ENCODE measurements at regions not wholly inside any gene's neighbourhood (a gene's known extent, or its start where the extent isn't known, plus 50 kb on each side); places are given as distances from the start of the nearest gene placed in this dataset.

DNA sequence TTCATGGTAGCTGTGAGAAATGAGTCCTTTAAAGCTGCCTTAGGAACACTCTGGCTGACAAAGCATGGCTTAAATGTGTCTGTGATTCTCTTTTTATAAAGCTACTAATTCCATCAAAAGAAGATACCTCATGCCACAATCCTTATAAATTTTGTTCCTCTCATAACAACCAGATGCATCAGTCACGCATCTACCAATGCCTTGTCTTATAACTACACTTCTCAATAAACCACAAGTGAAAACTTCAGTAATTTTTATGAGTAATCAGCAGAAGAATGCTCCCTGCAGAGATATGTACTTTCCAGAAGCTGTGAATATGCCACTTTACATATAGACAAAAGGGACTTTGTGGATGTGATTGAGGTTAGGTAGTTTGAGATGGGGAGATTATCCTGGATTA lies 147.8 kb downstream of the SUCLA2 start:
- Mint-ChIP-seq H3K4me1 (peaks cover 9% of the 10 kb centered on the region), H3K9me3 (peaks cover 0 to 11% (median 9%) of the 10 kb centered on the region in 7 donors), H3K4me3 (no peak overlapping the region), H3K36me3 (no peaks in the 10 kb centered on the region), H3K27ac (no peak overlapping the region), H3K27me3 (ENCODE audit: low read depth in 3 of 3) (peaks cover 0 to 1% (median 0%) of the 10 kb centered on the region in 3 donors)
- H3K4me2 ChIP-seq (replicated peaks; ENCODE audit: extremely low read depth, low read length, poor library complexity, severe bottlenecking) = no peak overlapping the region
- H3K36me3 ChIP-seq (replicated peaks in 1 of 2; ENCODE audit: control insufficient read depth in 1 of 2, insufficient read depth in 2 of 2, low read length in 2 of 2) = no peaks in the 10 kb centered on the region
- no peaks in the 10 kb centered on the region for H3K27me3 ChIP-seq (ENCODE audit: control insufficient read depth in 2 of 2, insufficient read depth in 2 of 2, low read length in 2 of 2)
- intact Hi-C loops (cut with micrococcal nuclease) = no loop called here
- TF ChIP-seq, protein P1, sequence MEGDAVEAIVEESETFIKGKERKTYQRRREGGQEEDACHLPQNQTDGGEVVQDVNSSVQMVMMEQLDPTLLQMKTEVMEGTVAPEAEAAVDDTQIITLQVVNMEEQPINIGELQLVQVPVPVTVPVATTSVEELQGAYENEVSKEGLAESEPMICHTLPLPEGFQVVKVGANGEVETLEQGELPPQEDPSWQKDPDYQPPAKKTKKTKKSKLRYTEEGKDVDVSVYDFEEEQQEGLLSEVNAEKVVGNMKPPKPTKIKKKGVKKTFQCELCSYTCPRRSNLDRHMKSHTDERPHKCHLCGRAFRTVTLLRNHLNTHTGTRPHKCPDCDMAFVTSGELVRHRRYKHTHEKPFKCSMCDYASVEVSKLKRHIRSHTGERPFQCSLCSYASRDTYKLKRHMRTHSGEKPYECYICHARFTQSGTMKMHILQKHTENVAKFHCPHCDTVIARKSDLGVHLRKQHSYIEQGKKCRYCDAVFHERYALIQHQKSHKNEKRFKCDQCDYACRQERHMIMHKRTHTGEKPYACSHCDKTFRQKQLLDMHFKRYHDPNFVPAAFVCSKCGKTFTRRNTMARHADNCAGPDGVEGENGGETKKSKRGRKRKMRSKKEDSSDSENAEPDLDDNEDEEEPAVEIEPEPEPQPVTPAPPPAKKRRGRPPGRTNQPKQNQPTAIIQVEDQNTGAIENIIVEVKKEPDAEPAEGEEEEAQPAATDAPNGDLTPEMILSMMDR (IDR thresholded peaks at IDR 0.05) = no peak
- H3K4me3 ChIP-seq (replicated peaks in 1 of 3; ENCODE audit: low read depth in 2 of 3, low read length in 3 of 3) = no peak overlapping the region
- no peak for DNase-seq
- no peaks in the 10 kb centered on the region for H4K20me1 ChIP-seq (ENCODE audit: insufficient read depth, low read length)
- no peaks in the 10 kb centered on the region for H3K79me2 ChIP-seq (ENCODE audit: insufficient read depth, low read length)
- WGBS (ENCODE audit: insufficient coverage) = no CpG with 5 or more reads among the region's 1 CpG
- H2AFZ ChIP-seq (ENCODE audit: insufficient read depth, low read depth, low read length, poor library complexity, severe bottlenecking) = no peak overlapping the region
- H3K4me1 ChIP-seq (ENCODE audit: control insufficient read depth in 1 of 2, insufficient read depth in 2 of 2, low read length in 2 of 2) = no peaks in the 10 kb centered on the region
- H3K9ac ChIP-seq (ENCODE audit: insufficient read depth, low read length, poor library complexity, severe bottlenecking) = no peak overlapping the region
- no peak overlapping the region for H3K27ac ChIP-seq (ENCODE audit: low read depth in 1 of 2, low read length in 2 of 2)
- H3K9me3 ChIP-seq (replicated peaks in 1 of 2; ENCODE audit: control insufficient read depth in 1 of 2, insufficient read depth in 1 of 2, low read length in 2 of 2) = no peaks in the 10 kb centered on the region

GRCh38 chr13:47846886-47847285 lies 154.2 kb downstream of the SUCLA2 start:
- no peak for DNase-seq
- Histone ChIP-seq H3K9ac (ENCODE audit: insufficient read depth, low read length, poor library complexity, severe bottlenecking) (no peak overlapping the region), H3K27ac (ENCODE audit: low read depth in 1 of 2, low read length in 2 of 2) (no peak overlapping the region), H4K20me1 (ENCODE audit: insufficient read depth, low read length) (no peaks in the 10 kb centered on the region), H3K27me3 (ENCODE audit: control insufficient read depth in 2 of 2, insufficient read depth in 2 of 2, low read length in 2 of 2) (no peaks in the 10 kb centered on the region), H3K4me1 (ENCODE audit: control insufficient read depth in 1 of 2, insufficient read depth in 2 of 2, low read length in 2 of 2) (no peaks in the 10 kb centered on the region), H3K79me2 (ENCODE audit: insufficient read depth, low read length) (no peaks in the 10 kb centered on the region), H3K4me3 (replicated peaks in 1 of 3; ENCODE audit: low read depth in 2 of 3, low read length in 3 of 3) (no peak overlapping the region), H2AFZ (ENCODE audit: insufficient read depth, low read depth, low read length, poor library complexity, severe bottlenecking) (no peak overlapping the region), H3K36me3 (replicated peaks in 1 of 2; ENCODE audit: control insufficient read depth in 1 of 2, insufficient read depth in 2 of 2, low read length in 2 of 2) (no peaks in the 10 kb centered on the region), H3K9me3 (replicated peaks in 1 of 2; ENCODE audit: control insufficient read depth in 1 of 2, insufficient read depth in 1 of 2, low read length in 2 of 2) (no peaks in the 10 kb centered on the region), H3K4me2 (replicated peaks; ENCODE audit: extremely low read depth, low read length, poor library complexity, severe bottlenecking) (no peak overlapping the region)
- Mint-ChIP-seq H3K4me1 (no peaks in the 10 kb centered on the region), H3K27ac (peak overlapping the region in 1 of 7 donors; percentile 15), H3K27me3 (ENCODE audit: low read depth in 3 of 3) (peaks cover 0 to 2% (median 0%) of the 10 kb centered on the region in 3 donors), H3K36me3 (no peaks in the 10 kb centered on the region), H3K4me3 (no peak overlapping the region), H3K9me3 (peaks cover 0 to 13% (median 9%) of the 10 kb centered on the region in 7 donors)
- intact Hi-C loops (cut with micrococcal nuclease) = no loop called here
- TF ChIP-seq, protein P1 (IDR thresholded peaks at IDR 0.05) = no peak
- 80% methylated on average over 3 of the region's 4 CpGs for WGBS (ENCODE audit: insufficient coverage)
